Memory B cell (primary cell): ENCODE measurements at regions not wholly inside any gene's neighbourhood (a gene's known extent, or its start where the extent isn't known, plus 50 kb on each side); places are given as distances from the start of the nearest gene placed in this dataset.

Experiments
- ATAC-seq: fragments of 150-1000 bp; cut with Tn5 transposase; 2 replicates; pipeline ENCODE4 v1.10.0; 2021; ENCODE audit warnings: low read depth, mild to moderate bottlenecking, moderate library complexity
- DNase-seq, 2 donors: peaks; one replicate each; pipeline ENCODE4 v3.0.0; 2022; ENCODE audit warnings: low spot score in 2 of 2
- H3K27ac Mint-ChIP-seq: one replicate; pipeline ENCODE4 v1.8.0; 2022; ENCODE audit warnings: mild to moderate bottlenecking, moderate library complexity, mixed read lengths
- H3K27me3 Mint-ChIP-seq: one replicate; pipeline ENCODE4 v1.8.0; 2022; ENCODE audit warnings: mixed read lengths
- H3K36me3 Mint-ChIP-seq: one replicate; pipeline ENCODE4 v1.8.0; 2022; ENCODE audit warnings: mild to moderate bottlenecking, mixed read lengths
- H3K4me1 Mint-ChIP-seq: one replicate; pipeline ENCODE4 v1.8.0; 2022; ENCODE audit warnings: mixed read lengths
- H3K4me3 Mint-ChIP-seq: one replicate; pipeline ENCODE4 v1.8.0; 2022; ENCODE audit warnings: mild to moderate bottlenecking, moderate library complexity, mixed read lengths
- H3K9me3 Mint-ChIP-seq: one replicate; pipeline ENCODE4 v1.8.0; 2022; ENCODE audit warnings: mixed read lengths

DNA sequence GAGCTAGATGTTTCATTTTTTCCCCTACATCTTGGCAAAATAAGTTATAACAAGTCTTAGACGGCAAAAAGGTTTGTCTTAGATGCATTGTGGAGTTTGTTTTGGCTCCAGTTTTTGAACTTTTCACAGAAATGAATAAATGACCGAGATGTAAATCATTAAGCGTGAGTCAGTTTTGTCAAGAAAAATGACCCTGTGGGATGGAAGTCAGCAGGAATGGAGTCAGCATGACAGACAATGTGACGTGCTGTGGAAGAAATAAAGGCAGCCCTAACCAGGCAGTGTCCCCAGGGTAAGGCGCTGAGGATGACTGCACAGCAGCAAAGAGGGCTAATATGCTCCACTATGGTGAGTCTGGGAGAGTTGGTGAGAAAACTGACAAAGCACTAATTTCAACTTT is 163.2 kb downstream of the NOC3L start:
- Mint-ChIP-seq H3K36me3 (no peaks in the 10 kb centered on the region), H3K4me1 (peaks cover 2% of the 10 kb centered on the region), H3K27ac (no peak overlapping the region), H3K4me3 (no peak overlapping the region), H3K27me3 (peaks cover 4% of the 10 kb centered on the region), H3K9me3 (peaks cover 3% of the 10 kb centered on the region)
- DNase-seq (no peak), ATAC-seq (no peak)

GRCh38 chr10:94200146-94200837 is 162.4 kb downstream of the NOC3L start:
- no peaks in the 10 kb centered on the region for H3K36me3 Mint-ChIP-seq
- H3K27ac Mint-ChIP-seq = no peak overlapping the region
- peaks cover 3% of the 10 kb centered on the region for H3K9me3 Mint-ChIP-seq
- DNase-seq (no peak), ATAC-seq (no peak)
- no peak overlapping the region for H3K4me3 Mint-ChIP-seq
- H3K4me1 Mint-ChIP-seq = peaks cover 3% of the 10 kb centered on the region
- peaks cover 4% of the 10 kb centered on the region for H3K27me3 Mint-ChIP-seq

DNA sequence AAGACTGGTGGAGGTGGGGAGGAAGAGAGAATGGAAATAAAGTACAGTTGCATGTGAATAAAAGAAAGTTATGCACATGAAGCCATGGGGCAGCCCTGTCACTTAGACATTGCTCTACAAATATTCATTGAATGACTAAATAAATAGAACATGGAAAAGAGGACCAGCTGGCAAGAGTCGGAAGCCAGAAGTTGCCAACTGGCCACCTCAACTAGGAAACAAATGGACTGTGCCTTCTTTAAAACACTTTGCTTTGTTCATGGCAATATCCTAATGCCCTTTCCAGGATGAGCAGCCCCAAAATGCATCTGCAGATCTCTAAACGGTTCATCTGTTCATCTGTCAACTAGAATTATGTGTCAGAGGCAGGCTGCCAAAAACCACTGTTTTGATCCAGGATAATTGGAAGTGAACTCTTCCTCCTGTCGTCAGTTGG is 157.3 kb downstream of the NOC3L start:
- H3K27ac Mint-ChIP-seq = no peak overlapping the region
- DNase-seq (no peak), ATAC-seq (no peak)
- no peak overlapping the region for H3K4me3 Mint-ChIP-seq
- H3K36me3 Mint-ChIP-seq = no peaks in the 10 kb centered on the region
- peaks cover 3% of the 10 kb centered on the region for H3K9me3 Mint-ChIP-seq
- peaks cover 3% of the 10 kb centered on the region for H3K27me3 Mint-ChIP-seq
- H3K4me1 Mint-ChIP-seq = peaks cover 5% of the 10 kb centered on the region

- peaks cover 5% of the 10 kb centered on the region for H3K4me1 Mint-ChIP-seq
- H3K36me3 Mint-ChIP-seq = no peaks in the 10 kb centered on the region
- no peak overlapping the region for H3K27ac Mint-ChIP-seq
- DNase-seq (no peak), ATAC-seq (no peak)
- H3K4me3 Mint-ChIP-seq = no peak overlapping the region
- peaks cover 6% of the 10 kb centered on the region for H3K27me3 Mint-ChIP-seq
- H3K9me3 Mint-ChIP-seq = peaks cover 3% of the 10 kb centered on the region
Observed at GRCh38 chr10:94206176-94206575, 156.6 kb downstream of the NOC3L start.

GRCh38 chr10:94208315-94208714 is 154.4 kb downstream of the NOC3L start:
- no peaks in the 10 kb centered on the region for H3K36me3 Mint-ChIP-seq
- peaks cover 3% of the 10 kb centered on the region for H3K9me3 Mint-ChIP-seq
- H3K4me3 Mint-ChIP-seq = no peak overlapping the region
- peaks cover 5% of the 10 kb centered on the region for H3K4me1 Mint-ChIP-seq
- no peak overlapping the region for H3K27ac Mint-ChIP-seq
- ATAC-seq = no peak
- H3K27me3 Mint-ChIP-seq = peaks cover 6% of the 10 kb centered on the region
- DNase-seq = no peak

DNA sequence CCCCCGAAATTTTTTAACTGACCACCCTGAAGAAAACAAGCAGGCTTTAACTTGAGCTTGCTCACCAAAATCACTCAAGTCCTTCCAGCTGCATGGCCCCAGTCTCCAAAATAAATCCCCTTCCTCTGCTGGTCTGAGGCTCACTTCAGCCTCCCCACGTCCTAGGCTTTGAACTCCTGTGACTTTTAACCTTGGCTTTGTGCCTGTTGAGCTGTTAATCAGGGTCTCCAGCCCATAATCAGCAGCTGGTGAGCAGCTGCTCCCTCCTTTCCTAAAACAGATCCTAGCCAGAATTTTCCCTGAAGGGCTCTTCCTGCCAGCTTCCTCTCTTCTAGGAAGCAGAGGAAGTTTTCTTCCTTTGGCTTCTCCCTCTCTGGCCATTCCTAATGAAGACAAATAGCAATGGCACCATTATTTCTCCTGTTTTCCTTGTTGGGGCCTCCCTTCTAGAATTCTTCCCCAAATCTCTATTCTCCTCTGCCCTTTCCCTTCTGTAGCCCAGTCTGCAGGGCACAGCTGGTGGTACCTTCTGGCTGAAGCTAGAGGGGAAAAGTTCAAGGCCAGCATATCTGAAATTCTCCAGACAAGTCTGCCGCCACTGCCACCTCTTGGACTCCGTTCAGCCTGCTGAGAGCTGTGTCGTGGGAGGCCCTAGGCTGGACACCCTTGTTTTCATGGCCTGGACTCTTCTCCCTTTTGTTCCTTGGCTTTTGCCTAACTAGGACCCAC is 152.1 kb downstream of the NOC3L start:
- Mint-ChIP-seq H3K9me3 (no peaks in the 10 kb centered on the region), H3K4me3 (no peak overlapping the region), H3K27ac (no peak overlapping the region), H3K27me3 (peaks cover 15% of the 10 kb centered on the region), H3K4me1 (peaks cover 2% of the 10 kb centered on the region), H3K36me3 (no peaks in the 10 kb centered on the region)
- DNase-seq = no peak
- ATAC-seq = no peak

DNA sequence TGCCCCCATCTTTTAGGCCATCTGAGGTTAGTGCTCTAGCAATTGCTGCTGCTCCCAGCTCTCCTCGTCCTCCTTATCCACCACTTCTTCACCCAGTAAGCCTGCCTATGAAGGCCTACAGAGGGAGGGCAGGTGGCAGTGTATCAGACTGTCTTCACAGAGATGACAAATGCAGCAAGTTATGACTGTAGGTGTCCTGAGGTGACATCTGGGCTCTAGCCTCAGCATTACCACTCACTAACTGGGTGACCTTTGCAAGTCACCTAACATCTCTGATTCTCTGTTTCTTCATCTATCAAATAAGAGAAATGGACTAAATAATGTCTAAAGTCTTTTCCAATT is 151.6 kb downstream of the NOC3L start:
- Mint-ChIP-seq H3K4me3 (no peak overlapping the region), H3K27ac (no peak overlapping the region), H3K4me1 (peaks cover 2% of the 10 kb centered on the region), H3K27me3 (peaks cover 15% of the 10 kb centered on the region), H3K9me3 (no peaks in the 10 kb centered on the region), H3K36me3 (no peaks in the 10 kb centered on the region)
- ATAC-seq (no peak), DNase-seq (no peak)

GRCh38 chr10:94213001-94213530 is 149.7 kb downstream of the NOC3L start:
- ATAC-seq (no peak), DNase-seq (no peak)
- H3K4me1 Mint-ChIP-seq = no peaks in the 10 kb centered on the region
- peaks cover 13% of the 10 kb centered on the region for H3K27me3 Mint-ChIP-seq
- no peak overlapping the region for H3K4me3 Mint-ChIP-seq
- H3K36me3 Mint-ChIP-seq = no peaks in the 10 kb centered on the region
- no peak overlapping the region for H3K27ac Mint-ChIP-seq
- H3K9me3 Mint-ChIP-seq = no peaks in the 10 kb centered on the region

DNA sequence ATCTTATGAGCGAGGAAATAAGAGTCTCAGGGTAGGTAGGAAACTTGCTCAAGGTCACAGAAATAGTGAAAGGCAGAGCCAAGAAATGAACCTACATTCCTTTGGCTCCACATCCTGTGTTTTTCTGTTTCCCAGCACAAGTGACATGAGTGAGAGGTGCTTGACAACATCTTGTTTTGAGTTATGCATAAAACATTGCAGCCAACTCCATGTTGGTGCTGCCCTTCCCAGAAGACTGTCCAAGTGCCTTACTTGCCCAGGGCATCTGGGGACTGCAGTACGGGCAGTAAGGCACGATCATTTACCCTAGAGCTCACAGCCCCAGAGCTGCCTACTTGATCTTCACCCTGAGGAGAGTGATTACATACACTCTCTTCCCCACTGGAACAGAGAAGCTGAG is 148.8 kb downstream of the NOC3L start:
- Mint-ChIP-seq H3K4me1 (no peaks in the 10 kb centered on the region), H3K9me3 (no peaks in the 10 kb centered on the region), H3K27me3 (peaks cover 13% of the 10 kb centered on the region), H3K36me3 (no peaks in the 10 kb centered on the region), H3K4me3 (no peak overlapping the region), H3K27ac (no peak overlapping the region)
- no peak for ATAC-seq
- DNase-seq = no peak

GRCh38 chr10:94214481-94214893 is 148.3 kb downstream of the NOC3L start:
- Mint-ChIP-seq H3K27me3 (peaks cover 13% of the 10 kb centered on the region), H3K27ac (no peak overlapping the region), H3K4me3 (no peak overlapping the region), H3K36me3 (no peaks in the 10 kb centered on the region), H3K9me3 (no peaks in the 10 kb centered on the region), H3K4me1 (no peaks in the 10 kb centered on the region)
- ATAC-seq (no peak), DNase-seq (no peak)

DNA sequence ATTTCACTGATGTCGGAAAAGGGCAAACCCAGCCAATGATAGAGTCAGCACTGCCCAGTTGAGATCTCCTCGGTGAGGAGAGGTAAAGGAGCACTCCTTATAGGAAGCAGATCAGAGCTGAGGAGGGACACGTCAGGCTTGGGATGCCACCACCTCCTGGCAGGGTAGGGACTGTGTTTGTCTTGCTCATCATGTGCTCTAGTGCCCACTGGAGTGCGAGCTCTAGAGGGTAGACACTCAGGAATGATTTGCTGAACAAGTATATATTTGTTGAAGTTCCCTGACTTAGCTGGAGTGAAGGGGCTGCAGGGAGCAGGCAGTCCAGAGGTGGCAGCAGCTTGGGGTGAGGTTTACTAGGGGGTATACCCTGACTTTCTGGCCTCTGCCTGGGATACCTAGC is 146.5 kb downstream of the NOC3L start:
- Mint-ChIP-seq H3K4me1 (no peaks in the 10 kb centered on the region), H3K4me3 (no peak overlapping the region), H3K36me3 (no peaks in the 10 kb centered on the region), H3K27ac (no peak overlapping the region), H3K9me3 (no peaks in the 10 kb centered on the region), H3K27me3 (peaks cover 12% of the 10 kb centered on the region)
- DNase-seq (no peak), ATAC-seq (no peak)

DNA sequence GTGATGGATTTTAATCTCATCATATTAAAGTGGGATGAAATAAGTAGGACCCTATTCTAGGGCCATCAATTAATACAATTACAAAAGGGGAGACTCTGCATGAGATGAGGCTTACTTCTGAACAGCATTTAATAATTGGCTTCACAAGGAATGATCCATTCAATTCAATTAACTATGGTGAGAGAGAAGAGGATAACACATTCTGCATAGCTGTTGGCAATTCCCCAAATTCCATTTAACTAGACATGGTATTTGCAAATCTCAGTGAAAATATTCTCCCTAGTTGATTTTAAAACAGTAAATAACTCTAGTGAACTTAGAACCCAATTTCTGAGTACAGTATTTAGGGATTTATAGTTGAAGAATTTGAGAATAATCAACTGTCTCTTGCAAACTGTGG is 145.3 kb downstream of the NOC3L start:
- Mint-ChIP-seq H3K27me3 (peaks cover 12% of the 10 kb centered on the region), H3K9me3 (no peaks in the 10 kb centered on the region), H3K27ac (no peak overlapping the region), H3K4me3 (no peak overlapping the region), H3K4me1 (no peaks in the 10 kb centered on the region), H3K36me3 (no peaks in the 10 kb centered on the region)
- no peak for DNase-seq
- no peak for ATAC-seq

DNA sequence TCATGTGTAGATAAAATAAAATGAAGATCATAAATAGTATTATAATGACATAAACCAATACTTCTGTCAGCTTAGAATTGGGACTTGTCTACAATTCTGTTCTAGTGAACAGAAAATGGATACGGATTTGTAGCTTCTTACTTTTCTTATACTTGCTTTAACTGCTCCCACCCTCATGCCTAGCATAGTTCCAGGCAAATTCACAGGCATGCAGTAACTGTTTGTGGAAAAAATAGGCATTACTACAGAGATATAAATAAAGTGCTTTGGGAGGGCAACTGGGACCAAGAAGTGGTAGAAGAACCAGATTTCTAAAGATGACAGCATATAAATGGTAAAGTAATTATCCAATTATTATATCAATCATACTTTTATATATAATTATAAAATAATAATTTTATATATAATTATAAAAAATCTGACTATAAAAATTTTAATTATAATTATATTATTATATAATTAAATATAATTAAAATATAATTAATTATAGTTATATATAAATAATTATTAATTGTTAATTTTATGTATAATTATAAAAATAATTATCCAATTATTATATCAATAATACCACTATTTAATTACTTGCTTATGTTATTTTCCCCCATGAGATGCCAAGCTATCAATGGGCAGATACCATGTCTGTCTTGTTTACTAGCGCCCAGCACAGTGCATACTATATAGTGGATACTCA is 144.1 kb downstream of the NOC3L start:
- H3K4me3 Mint-ChIP-seq = no peak overlapping the region
- H3K4me1 Mint-ChIP-seq = no peaks in the 10 kb centered on the region
- peaks cover 11% of the 10 kb centered on the region for H3K27me3 Mint-ChIP-seq
- no peak for DNase-seq
- ATAC-seq = no peak
- H3K27ac Mint-ChIP-seq = no peak overlapping the region
- H3K9me3 Mint-ChIP-seq = no peaks in the 10 kb centered on the region
- H3K36me3 Mint-ChIP-seq = no peaks in the 10 kb centered on the region

DNA sequence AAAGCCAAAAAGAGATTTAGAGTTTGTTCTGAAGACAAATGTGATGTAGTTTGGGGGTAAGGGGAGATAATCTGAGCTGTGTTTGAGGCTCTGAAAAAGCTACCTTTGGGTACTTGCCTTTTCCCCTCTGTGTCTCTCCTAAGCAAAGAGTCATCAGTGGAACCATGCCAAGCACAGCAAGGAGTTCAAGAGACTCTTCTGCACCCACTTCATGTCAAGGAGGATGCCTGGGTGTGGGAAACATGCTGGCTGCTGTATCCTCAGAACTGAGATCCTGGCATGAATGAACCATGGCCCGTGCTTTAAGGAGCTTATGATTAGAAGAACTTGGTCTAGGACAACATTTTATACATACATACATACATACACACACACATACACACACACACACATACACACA is 142.9 kb downstream of the NOC3L start:
- H3K9me3 Mint-ChIP-seq = no peaks in the 10 kb centered on the region
- no peak overlapping the region for H3K27ac Mint-ChIP-seq
- H3K4me1 Mint-ChIP-seq = no peaks in the 10 kb centered on the region
- peaks cover 4% of the 10 kb centered on the region for H3K27me3 Mint-ChIP-seq
- no peaks in the 10 kb centered on the region for H3K36me3 Mint-ChIP-seq
- ATAC-seq (no peak), DNase-seq (no peak)
- H3K4me3 Mint-ChIP-seq = no peak overlapping the region
